Muscle layer of colon (tissue), 2 donors: ENCODE measurements at regions not wholly inside any gene's neighbourhood (a gene's known extent, or its start where the extent isn't known, plus 50 kb on each side); places are given as distances from the start of the nearest gene placed in this dataset.

Experiments used
- H3K27ac ChIP-seq: one replicate; pipeline ENCODE4 v1.7.0; 2013; ENCODE audit warnings: low read depth, mild to moderate bottlenecking, low read length, moderate library complexity
- H3K27me3 ChIP-seq, 2 donors: one replicate each; pipeline ENCODE4 v1.7.0; 2013; ENCODE audit warnings: low read length in 2 of 2, mild to moderate bottlenecking in 2 of 2; ENCODE audit not compliant: insufficient read depth in 2 of 2, control insufficient read depth in 1 of 2
- H3K36me3 ChIP-seq: one replicate; pipeline ENCODE4 v1.7.0; 2013; ENCODE audit warnings: mild to moderate bottlenecking, low read length; ENCODE audit not compliant: insufficient read depth
- H3K4me1 ChIP-seq: one replicate; pipeline ENCODE4 v1.7.0; 2013; ENCODE audit warnings: mild to moderate bottlenecking, low read length; ENCODE audit not compliant: insufficient read depth
- H3K4me3 ChIP-seq, 2 donors: one replicate each; pipeline ENCODE4 v1.7.0; 2013; ENCODE audit warnings: low read length in 2 of 2, low read depth in 1 of 2, mild to moderate bottlenecking in 1 of 2, moderate library complexity in 1 of 2
- H3K9ac ChIP-seq: one replicate; pipeline ENCODE4 v1.7.0; 2013; ENCODE audit warnings: low read length
- H3K9me3 ChIP-seq: one replicate; pipeline ENCODE4 v1.7.0; 2013; ENCODE audit warnings: mild to moderate bottlenecking, low read length
- donor health status: abdominal sarcoma.
- donor health status: Adenocarcinoma of cecum.

GRCh38 chr3:17995769-17996168, 253.3 kb upstream of the TBC1D5 start:
- no peaks in the 10 kb centered on the region for H3K27me3 ChIP-seq
- no peak overlapping the region for H3K27ac ChIP-seq
- no peak overlapping the region for H3K9ac ChIP-seq
- no peak overlapping the region for H3K4me3 ChIP-seq
- no peaks in the 10 kb centered on the region for H3K4me1 ChIP-seq
- H3K9me3 ChIP-seq = no peaks in the 10 kb centered on the region
- no peaks in the 10 kb centered on the region for H3K36me3 ChIP-seq

GRCh38 chr3:17994167-17994566, 251.7 kb upstream of the TBC1D5 start:
- Histone ChIP-seq H3K27me3 (no peaks in the 10 kb centered on the region), H3K27ac (no peak overlapping the region), H3K36me3 (no peaks in the 10 kb centered on the region), H3K4me1 (no peaks in the 10 kb centered on the region), H3K9ac (no peak overlapping the region), H3K4me3 (no peak overlapping the region), H3K9me3 (no peaks in the 10 kb centered on the region)

- Histone ChIP-seq H3K9me3 (no peaks in the 10 kb centered on the region), H3K4me3 (no peak overlapping the region), H3K36me3 (no peaks in the 10 kb centered on the region), H3K4me1 (peaks cover 20% of the 10 kb centered on the region), H3K27me3 (no peaks in the 10 kb centered on the region), H3K9ac (no peak overlapping the region), H3K27ac (no peak overlapping the region)
Measured at GRCh38 chr3:17990390-17990789, 248.0 kb upstream of the TBC1D5 start.

- Histone ChIP-seq H3K9ac (no peak overlapping the region), H3K9me3 (no peaks in the 10 kb centered on the region), H3K27ac (no peak overlapping the region), H3K36me3 (no peaks in the 10 kb centered on the region), H3K4me3 (no peak overlapping the region), H3K27me3 (no peaks in the 10 kb centered on the region), H3K4me1 (peaks cover 25% of the 10 kb centered on the region)
Measured at GRCh38 chr3:17986348-17986816, 244.0 kb upstream of the TBC1D5 start.

- Histone ChIP-seq H3K27ac (no peak overlapping the region), H3K9ac (no peak overlapping the region), H3K4me3 (no peak overlapping the region), H3K9me3 (no peaks in the 10 kb centered on the region), H3K36me3 (no peaks in the 10 kb centered on the region), H3K4me1 (peaks cover 25% of the 10 kb centered on the region), H3K27me3 (no peaks in the 10 kb centered on the region)
Measured at GRCh38 chr3:17985658-17986347, 243.4 kb upstream of the TBC1D5 start.

- Histone ChIP-seq H3K4me1 (peaks cover 45% of the 10 kb centered on the region), H3K9ac (no peak overlapping the region), H3K27me3 (no peaks in the 10 kb centered on the region), H3K4me3 (no peak overlapping the region), H3K36me3 (no peaks in the 10 kb centered on the region), H3K9me3 (no peaks in the 10 kb centered on the region), H3K27ac (no peak overlapping the region)
Measured at GRCh38 chr3:17983106-17983505, 240.7 kb upstream of the TBC1D5 start.

GRCh38 chr3:17982211-17982880, 239.9 kb upstream of the TBC1D5 start:
- H3K9me3 ChIP-seq = no peaks in the 10 kb centered on the region
- H3K4me3 ChIP-seq = no peak overlapping the region
- H3K27me3 ChIP-seq = no peaks in the 10 kb centered on the region
- H3K4me1 ChIP-seq = peaks cover 49% of the 10 kb centered on the region
- no peaks in the 10 kb centered on the region for H3K36me3 ChIP-seq
- no peak overlapping the region for H3K27ac ChIP-seq
- no peak overlapping the region for H3K9ac ChIP-seq

GRCh38 chr3:17980863-17981262, 238.4 kb upstream of the TBC1D5 start:
- Histone ChIP-seq H3K27me3 (no peaks in the 10 kb centered on the region), H3K27ac (no peak overlapping the region), H3K36me3 (no peaks in the 10 kb centered on the region)

GRCh38 chr3:17979911-17980310, 237.5 kb upstream of the TBC1D5 start:
- H3K36me3 ChIP-seq = no peaks in the 10 kb centered on the region
- H3K4me1 ChIP-seq = peaks cover 43% of the 10 kb centered on the region
- no peaks in the 10 kb centered on the region for H3K9me3 ChIP-seq
- H3K9ac ChIP-seq = no peak overlapping the region
- peak overlapping the region; percentile 44 for H3K27ac ChIP-seq
- no peak overlapping the region for H3K4me3 ChIP-seq
- H3K27me3 ChIP-seq = no peaks in the 10 kb centered on the region

More at GRCh38 chr3:17980863-17981262, 238.4 kb upstream of the TBC1D5 start:
- H3K4me3 ChIP-seq = no peak overlapping the region
- no peaks in the 10 kb centered on the region for H3K9me3 ChIP-seq
- no peak overlapping the region for H3K9ac ChIP-seq
- H3K4me1 ChIP-seq = peaks cover 46% of the 10 kb centered on the region

GRCh38 chr3:17979252-17979651, 236.8 kb upstream of the TBC1D5 start:
- no peaks in the 10 kb centered on the region for H3K9me3 ChIP-seq
- no peak overlapping the region for H3K27ac ChIP-seq
- no peak overlapping the region for H3K9ac ChIP-seq
- no peak overlapping the region for H3K4me3 ChIP-seq
- no peaks in the 10 kb centered on the region for H3K27me3 ChIP-seq
- H3K4me1 ChIP-seq = peaks cover 43% of the 10 kb centered on the region
- H3K36me3 ChIP-seq = no peaks in the 10 kb centered on the region

- Histone ChIP-seq H3K9me3 (no peaks in the 10 kb centered on the region), H3K4me3 (no peak overlapping the region), H3K9ac (no peak overlapping the region), H3K27me3 (no peaks in the 10 kb centered on the region), H3K4me1 (peaks cover 62% of the 10 kb centered on the region), H3K27ac (no peak overlapping the region), H3K36me3 (no peaks in the 10 kb centered on the region)
Measured at GRCh38 chr3:17974206-17974841, 231.9 kb upstream of the TBC1D5 start.
